GM18517 (cell line): ENCODE measurements at regions not wholly inside any gene's neighbourhood (a gene's known extent, or its start where the extent isn't known, plus 50 kb on each side); places are given as distances from the start of the nearest gene placed in this dataset.

ENCODE experiments used
- ATAC-seq: cut with Tn5 transposase; IDR thresholded peaks from one replicate; pipeline ENCODE4 v1.9.1; 2021; ENCODE audit warnings: mild to moderate bottlenecking, moderate library complexity; ENCODE audit not compliant: unreplicated experiment

GRCh38 chr6:156526081-156526480 is 251.1 kb upstream of the ARID1B start:
- no peak for ATAC-seq

GRCh38 chr6:156525541-156525940 is 251.6 kb upstream of the ARID1B start:
- no peak for ATAC-seq

- no peak for ATAC-seq
Observed at GRCh38 chr6:156519940-156520339, 257.2 kb upstream of the ARID1B start.

GRCh38 chr6:156517088-156517487 is 260.1 kb upstream of the ARID1B start:
- no peak for ATAC-seq

DNA sequence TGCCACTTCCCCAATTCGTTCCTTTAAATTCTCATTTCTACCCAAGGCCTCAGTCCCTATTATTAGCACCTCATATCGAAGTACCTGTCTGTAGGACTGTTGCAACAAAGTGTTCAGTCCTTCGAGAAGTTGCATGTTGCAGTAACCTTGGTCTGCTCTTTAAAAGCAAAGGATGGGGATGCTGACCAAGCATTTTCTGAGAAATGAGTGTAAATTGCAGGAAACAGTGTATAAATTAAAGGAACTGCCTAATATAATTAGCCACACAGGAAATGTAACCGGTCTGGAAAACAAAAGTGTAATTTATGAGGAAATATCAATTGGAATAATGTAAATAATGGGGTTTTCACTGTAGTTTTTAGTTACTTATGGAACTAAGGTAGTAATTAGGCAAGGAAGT is 261.9 kb upstream of the ARID1B start:
- ATAC-seq = no peak

DNA sequence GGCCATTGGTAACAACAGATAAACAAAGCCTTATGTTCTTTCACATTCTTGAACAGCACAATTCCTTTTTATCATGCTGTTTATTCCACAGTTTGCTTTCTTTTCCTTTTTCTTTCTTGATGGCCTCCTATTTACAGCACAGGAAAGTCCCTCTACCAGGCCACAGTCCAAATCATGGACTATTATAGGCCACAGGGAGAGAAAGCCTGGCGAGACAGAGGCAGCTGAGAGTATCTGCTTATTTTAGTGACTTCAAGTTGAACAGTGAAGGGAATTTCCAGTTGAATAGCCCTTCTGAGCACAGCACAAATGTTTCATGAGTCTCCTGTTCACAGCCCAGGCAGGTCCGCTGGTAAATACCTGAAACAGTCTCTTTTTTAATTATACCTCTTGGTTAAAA is 263.7 kb upstream of the ARID1B start:
- no peak for ATAC-seq

- no peak for ATAC-seq
Observed at GRCh38 chr6:156511570-156511969, 265.6 kb upstream of the ARID1B start.

DNA sequence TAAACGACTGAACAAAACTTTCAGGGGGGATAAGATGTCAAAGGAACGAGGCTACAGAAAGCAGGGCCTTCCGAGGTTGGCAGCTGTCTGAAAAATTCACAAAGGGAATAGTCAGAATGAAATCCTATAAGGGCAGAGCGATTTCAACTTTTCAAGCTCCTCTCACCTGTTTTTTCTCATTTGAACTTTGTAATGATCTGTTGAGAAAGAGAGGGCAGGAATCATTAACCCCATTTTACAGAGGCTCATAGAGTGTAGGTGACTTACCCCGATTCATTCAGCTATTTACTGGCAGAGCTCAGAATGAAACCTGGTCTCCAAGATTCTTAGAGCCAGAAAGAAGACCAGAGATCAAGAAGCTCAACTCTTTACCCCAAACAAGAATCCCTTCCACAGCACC is 266.1 kb upstream of the ARID1B start:
- ATAC-seq = no peak

- ATAC-seq = no peak
Observed at GRCh38 chr6:156510242-156510641, 266.9 kb upstream of the ARID1B start.

DNA sequence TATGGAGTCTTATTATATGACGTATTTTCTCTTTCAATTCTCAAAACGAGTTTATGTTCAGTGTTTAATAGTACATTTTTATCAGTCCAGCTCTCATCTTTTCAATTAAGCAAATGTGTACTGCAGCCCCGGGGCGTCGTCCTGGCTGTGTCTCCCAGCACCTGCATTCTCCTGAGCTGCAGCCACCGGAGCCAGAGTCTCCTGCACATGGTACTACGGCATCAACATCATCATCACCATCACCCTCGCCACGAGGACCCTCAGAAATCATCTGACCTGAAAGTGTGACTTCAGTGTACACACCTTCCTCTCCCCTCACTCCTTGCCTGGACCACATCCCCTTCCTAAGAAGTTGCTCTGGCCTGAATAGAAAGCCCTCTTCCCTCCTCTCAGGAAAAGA is 267.7 kb upstream of the ARID1B start:
- no peak for ATAC-seq

DNA sequence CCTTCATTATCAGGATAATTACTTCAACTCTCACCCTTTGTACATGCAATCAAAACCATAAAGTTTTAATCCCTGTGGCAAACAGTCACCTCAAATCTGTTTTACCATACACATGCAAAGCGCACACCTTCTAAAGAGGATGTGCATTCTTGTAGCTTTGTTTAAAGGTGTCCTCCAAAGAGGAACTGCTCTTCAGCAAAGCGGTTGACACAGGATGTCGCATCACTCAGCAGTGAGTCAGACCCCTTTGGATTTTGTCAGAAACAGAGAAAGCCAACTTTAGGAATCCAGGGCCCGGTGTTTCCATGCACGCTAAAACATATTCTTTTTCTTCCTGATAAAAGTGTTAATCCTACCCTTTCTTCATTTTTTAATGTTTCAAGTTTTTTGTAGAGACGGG is 268.3 kb upstream of the ARID1B start:
- ATAC-seq = no peak

DNA sequence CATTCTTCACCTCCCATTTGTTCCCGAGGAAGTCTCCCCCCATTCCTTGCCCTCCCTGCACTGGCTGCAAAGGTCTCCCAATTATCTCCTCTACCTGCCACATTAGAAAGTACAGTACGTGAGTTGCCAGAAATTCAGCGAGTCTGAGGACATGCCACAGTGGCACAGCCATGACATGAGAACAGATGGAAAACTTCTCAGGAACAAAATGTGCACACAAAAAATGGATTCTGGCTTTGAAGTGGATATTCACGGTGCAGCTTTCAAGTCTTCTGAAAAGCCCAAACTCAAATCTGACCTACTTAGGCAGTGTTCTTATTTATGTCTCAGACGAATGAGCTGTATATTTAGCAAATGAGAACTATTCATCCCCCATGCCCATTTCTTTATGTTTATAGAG is 269.1 kb upstream of the ARID1B start:
- no peak for ATAC-seq

- ATAC-seq = no peak
Observed at GRCh38 chr6:156507656-156508055, 269.5 kb upstream of the ARID1B start.

DNA sequence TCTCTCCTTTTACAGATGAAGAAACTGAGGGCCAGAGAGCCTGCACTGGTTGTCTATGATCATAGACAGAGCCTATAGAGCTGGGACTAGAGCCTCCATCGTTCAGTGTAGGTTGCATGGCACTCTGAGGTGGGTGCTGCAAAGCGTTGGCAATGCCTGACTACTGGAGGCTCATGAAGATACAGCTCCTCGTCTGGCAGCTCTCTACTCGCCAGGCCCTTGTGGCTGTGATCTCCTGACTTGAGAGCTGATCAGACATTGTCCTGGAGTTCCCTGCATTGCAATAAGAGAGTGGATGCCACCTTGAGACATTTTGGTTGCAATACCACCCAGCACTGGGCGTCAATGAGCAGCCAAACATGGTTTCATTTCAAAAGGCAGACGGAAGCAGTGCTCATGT is 270.1 kb upstream of the ARID1B start:
- no peak for ATAC-seq

DNA sequence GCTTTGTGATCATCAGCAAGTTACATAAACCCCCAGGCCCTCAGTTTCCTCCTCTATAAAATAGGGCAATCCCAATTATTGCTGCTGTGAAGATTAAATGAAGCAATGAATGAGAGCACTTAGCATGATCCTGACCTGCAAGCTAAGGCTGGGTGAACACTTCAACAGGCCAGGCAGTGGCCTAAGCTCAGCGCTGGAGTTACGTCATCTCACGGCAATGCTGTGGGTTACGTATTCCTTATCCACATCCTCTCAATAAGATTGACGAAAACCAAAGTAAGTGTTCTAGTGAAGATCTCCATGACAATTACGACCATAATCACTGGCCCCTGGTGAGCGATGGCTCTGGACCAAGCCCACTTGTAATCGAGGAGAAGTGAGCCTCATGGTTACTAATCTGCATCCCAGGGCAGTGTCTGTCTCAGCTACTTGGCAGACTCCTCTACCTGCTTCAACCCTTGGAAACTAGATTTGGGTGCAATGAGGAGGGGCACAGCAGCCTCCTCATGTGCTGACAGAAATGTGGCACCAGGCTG is 274.1 kb upstream of the ARID1B start:
- no peak for ATAC-seq

GRCh38 chr6:156497618-156498017 is 279.6 kb upstream of the ARID1B start:
- ATAC-seq = no peak

DNA sequence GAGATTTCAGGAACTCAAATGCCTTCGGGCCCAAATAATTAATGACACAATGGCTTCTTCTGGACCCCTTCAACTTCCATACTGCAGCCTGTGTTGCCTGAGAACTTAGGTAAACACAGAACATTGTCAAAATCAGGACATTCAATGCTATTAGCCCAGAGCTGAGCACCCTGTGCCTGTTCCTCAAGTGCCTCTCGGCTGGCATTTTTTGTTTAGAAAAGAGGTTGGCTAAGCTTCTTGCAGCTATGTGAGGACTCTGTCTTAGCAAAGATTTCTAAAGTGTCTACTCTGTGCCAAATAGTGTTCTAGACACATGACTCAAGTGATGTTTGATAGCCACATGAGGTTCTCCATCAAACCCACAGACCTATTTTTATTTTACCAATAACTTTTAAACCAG is 289.3 kb upstream of the ARID1B start:
- no peak for ATAC-seq

DNA sequence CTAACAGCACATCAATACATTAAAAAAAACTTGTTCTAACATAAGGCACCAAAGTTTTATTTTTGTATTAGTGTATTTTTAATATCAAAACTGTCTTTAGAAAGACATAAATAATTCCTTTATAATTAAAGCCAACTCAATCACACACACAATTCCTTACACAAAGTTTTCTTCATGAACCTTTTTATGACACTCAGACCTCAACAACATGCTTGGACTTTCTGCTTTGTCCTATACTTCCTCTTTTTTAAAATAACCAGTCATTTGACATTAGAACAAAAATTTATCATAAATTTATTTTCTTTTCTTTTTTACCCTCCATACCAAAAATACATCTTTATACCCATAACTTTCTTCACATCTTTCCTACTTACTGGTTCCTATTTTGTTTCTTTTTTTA is 292.0 kb upstream of the ARID1B start:
- ATAC-seq = no peak

DNA sequence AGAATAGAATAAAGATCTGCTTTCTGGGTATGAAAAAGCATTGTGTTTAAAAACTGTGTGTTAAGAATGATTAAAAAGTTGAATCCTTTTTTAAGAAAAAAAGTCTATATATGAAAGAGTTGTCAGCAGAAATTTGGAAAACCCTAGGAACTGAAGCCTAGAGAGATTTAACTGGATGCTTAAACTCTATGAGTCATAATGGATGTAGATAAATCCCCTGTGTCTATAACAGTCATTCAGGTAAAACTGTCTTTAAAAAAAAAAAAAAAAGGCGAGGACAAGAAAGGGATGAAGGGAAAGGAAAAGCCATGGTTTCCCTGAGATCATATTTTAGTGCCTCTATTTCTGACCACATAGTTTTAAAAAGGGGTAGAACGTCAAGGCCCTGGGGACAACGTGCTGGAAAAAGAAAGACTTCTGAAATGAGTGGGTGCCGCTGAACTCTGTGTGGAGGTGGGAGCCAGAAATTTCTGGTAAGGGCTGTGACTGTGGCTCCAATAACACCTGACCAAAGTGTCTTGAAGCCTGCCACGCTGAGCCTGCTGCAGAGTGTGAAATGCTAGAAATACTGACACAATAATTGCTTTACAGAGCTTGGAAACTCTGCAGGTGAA is 302.6 kb upstream of the ARID1B start:
- ATAC-seq = no peak

DNA sequence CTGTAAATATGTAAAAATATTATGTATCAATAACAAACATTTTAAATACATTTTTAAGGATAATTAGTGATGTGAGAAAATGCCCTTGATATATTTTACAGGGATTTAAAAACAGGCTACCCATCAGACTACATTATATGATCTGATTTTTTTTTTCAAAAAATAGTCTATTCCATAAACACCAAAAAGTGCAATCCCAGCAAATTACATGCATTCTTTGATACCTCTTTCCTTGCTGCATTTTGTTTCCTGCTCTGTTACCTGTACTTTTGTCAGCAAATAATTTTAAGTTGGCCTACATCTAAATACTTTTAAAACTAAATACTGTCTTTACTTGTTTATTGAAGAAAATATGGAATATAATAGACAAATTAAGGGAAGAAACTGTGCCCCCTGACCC is 306.2 kb upstream of the ARID1B start:
- ATAC-seq = no peak

- no peak for ATAC-seq
Observed at GRCh38 chr6:156464100-156464878, 312.9 kb upstream of the ARID1B start.

GRCh38 chr6:156461647-156462046 is 315.5 kb upstream of the ARID1B start:
- no peak for ATAC-seq

- no peak for ATAC-seq
Observed at GRCh38 chr6:156457601-156458000, 319.6 kb upstream of the ARID1B start.
